ENCODE measurements at regions not wholly inside any gene's neighbourhood (a gene's known extent, or its start where the extent isn't known, plus 50 kb on each side); places are given as distances from the start of the nearest gene placed in this dataset.
A peak's percentile ranks its signal among the peaks of the same experiment; 100 is the strongest.

- no peaks in the 10 kb centered on the region for H3K9me3 ChIP-seq (ENCODE audit: control insufficient read depth, insufficient read depth, low read depth, low read length)
- ChIA-PET CTCF (interaction anchor here (0.6 kb wide), 1 partner anchor 12 kb away, joined by 3 read pairs; no protein-coding TSS in a partner anchor), POLR2A (interaction anchor here (0.6 kb wide), 1 partner anchor 16 kb away, joined by 3 read pairs; no protein-coding TSS in a partner anchor)
- no peak for TF ChIP-seq ZNF768 (tag by site-specific recombination; IDR thresholded peaks at IDR 0.05)
- TF ChIP-seq, protein P1, sequence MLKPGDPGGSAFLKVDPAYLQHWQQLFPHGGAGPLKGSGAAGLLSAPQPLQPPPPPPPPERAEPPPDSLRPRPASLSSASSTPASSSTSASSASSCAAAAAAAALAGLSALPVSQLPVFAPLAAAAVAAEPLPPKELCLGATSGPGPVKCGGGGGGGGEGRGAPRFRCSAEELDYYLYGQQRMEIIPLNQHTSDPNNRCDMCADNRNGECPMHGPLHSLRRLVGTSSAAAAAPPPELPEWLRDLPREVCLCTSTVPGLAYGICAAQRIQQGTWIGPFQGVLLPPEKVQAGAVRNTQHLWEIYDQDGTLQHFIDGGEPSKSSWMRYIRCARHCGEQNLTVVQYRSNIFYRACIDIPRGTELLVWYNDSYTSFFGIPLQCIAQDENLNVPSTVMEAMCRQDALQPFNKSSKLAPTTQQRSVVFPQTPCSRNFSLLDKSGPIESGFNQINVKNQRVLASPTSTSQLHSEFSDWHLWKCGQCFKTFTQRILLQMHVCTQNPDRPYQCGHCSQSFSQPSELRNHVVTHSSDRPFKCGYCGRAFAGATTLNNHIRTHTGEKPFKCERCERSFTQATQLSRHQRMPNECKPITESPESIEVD (tag by site-specific recombination; IDR thresholded peaks at IDR 0.05) = no peak
- TF ChIP-seq ZNF169 (tag by site-specific recombination; IDR thresholded peaks at IDR 0.05) = no peak
- TF ChIP-seq ZNF138 (tag by site-specific recombination; IDR thresholded peaks at IDR 0.05; ENCODE audit: borderline replicate concordance) = no peak
- no peak for TF ChIP-seq ZNF354C (tag by site-specific recombination; IDR thresholded peaks at IDR 0.05; ENCODE audit: borderline replicate concordance, low read depth)
- no peaks in the 10 kb centered on the region for H3K36me3 ChIP-seq (ENCODE audit: control insufficient read depth in 2 of 2, insufficient read depth in 1 of 2, low read length in 2 of 2)
- no peak overlapping the region for H3K27ac ChIP-seq (ENCODE audit: extremely low read depth, low read depth, low read length)
- no peaks in the 10 kb centered on the region for H3K4me1 ChIP-seq (ENCODE audit: control insufficient read depth, insufficient read depth, low read length)
- no peak overlapping the region for H3K4me3 ChIP-seq (ENCODE audit: low read depth, low read length)
Measured at GRCh38 chr11:134701564-134702165, 289.6 kb upstream of the B3GAT1 start.

- Histone ChIP-seq H3K4me1 (ENCODE audit: control insufficient read depth, insufficient read depth, low read length) (no peaks in the 10 kb centered on the region), H3K27ac (ENCODE audit: extremely low read depth, low read depth, low read length) (no peak overlapping the region), H3K36me3 (ENCODE audit: control insufficient read depth in 2 of 2, insufficient read depth in 1 of 2, low read length in 2 of 2) (no peaks in the 10 kb centered on the region), H3K4me3 (ENCODE audit: low read depth, low read length) (no peak overlapping the region), H3K9me3 (ENCODE audit: control insufficient read depth, insufficient read depth, low read depth, low read length) (no peaks in the 10 kb centered on the region)
- TF ChIP-seq ZNF623 (tag by site-specific recombination; IDR thresholded peaks at IDR 0.05) (peak; percentile 48), ZFHX2 (tag by site-specific recombination; conservative IDR thresholded peaks at IDR 0.05) (no peak)
- POLR2A ChIA-PET = interaction anchor here (0.7 kb wide), 1 partner anchor 10 kb away, joined by 3 read pairs; no protein-coding TSS in a partner anchor
- CTCF ChIA-PET = interaction anchor here (0.5 to 0.8 kb wide), 3 partner anchors 86 to 812 kb away, joined by 3 to 4 read pairs (median 3); no protein-coding TSS in a partner anchor
Measured at GRCh38 chr11:134700101-134700640, 288.1 kb upstream of the B3GAT1 start.

DNA sequence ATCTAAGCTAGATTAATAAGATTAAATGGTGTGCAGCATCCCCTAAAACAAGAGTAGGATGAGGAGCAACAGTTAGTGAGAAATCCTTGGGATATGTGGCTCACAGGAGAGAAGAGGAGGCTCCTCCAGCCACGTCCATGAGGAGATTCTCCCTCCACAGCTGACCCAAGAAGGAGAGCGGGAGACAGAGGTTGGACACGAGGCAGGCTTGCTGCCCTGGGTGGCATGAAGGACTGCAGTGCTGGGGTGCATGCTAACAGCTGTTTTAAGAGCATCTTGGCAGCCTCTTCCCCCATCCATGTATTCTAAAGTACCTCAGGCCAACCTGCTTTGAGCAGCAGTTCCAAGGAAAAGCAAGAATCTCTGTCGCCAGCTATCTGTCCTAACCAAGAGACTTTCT is 284.4 kb upstream of the B3GAT1 start:
- no peak overlapping the region for H3K4me3 ChIP-seq (ENCODE audit: low read depth, low read length)
- CTCF ChIA-PET = no interaction called here
- TF ChIP-seq WT1 (tag by site-specific recombination; IDR thresholded peaks at IDR 0.05) = no peak
- TF ChIP-seq ZNF184 (tag by site-specific recombination; IDR thresholded peaks at IDR 0.05) = no peak
- TF ChIP-seq ZNF514 (tag by site-specific recombination; IDR thresholded peaks at IDR 0.05) = no peak
- no peak for TF ChIP-seq ZNF776 (tag by site-specific recombination; IDR thresholded peaks at IDR 0.05; ENCODE audit: borderline replicate concordance)
- TF ChIP-seq GLIS2 (tag by site-specific recombination; IDR thresholded peaks at IDR 0.05) = no peak
- TF ChIP-seq ZNF549 (tag by site-specific recombination; IDR thresholded peaks at IDR 0.05) = no peak
- TF ChIP-seq MEIS1 (CRISPR knock-in tag; IDR thresholded peaks at IDR 0.05; ENCODE audit: borderline replicate concordance) = no peak
- no peak for TF ChIP-seq ZNF600 (tag by site-specific recombination; IDR thresholded peaks at IDR 0.05)
- TF ChIP-seq SCRT2 (tag by site-specific recombination; IDR thresholded peaks at IDR 0.05) = no peak
- TF ChIP-seq ZNF621 (tag by site-specific recombination; IDR thresholded peaks at IDR 0.05) = no peak
- TF ChIP-seq ZNF335 (tag by site-specific recombination; conservative IDR thresholded peaks at IDR 0.05) = no peak
- H3K4me1 ChIP-seq (ENCODE audit: control insufficient read depth, insufficient read depth, low read length) = no peaks in the 10 kb centered on the region
- POLR2A ChIA-PET = no interaction called here
- no peaks in the 10 kb centered on the region for H3K9me3 ChIP-seq (ENCODE audit: control insufficient read depth, insufficient read depth, low read depth, low read length)
- no peaks in the 10 kb centered on the region for H3K36me3 ChIP-seq (ENCODE audit: control insufficient read depth in 2 of 2, insufficient read depth in 1 of 2, low read length in 2 of 2)
- H3K27ac ChIP-seq (ENCODE audit: extremely low read depth, low read depth, low read length) = no peak overlapping the region

Measured in HEK293 (cell line).